GM06990 (cell line): ENCODE measurements at regions not wholly inside any gene's neighbourhood (a gene's known extent, or its start where the extent isn't known, plus 50 kb on each side); places are given as distances from the start of the nearest gene placed in this dataset.

Experiments used
- DNase-seq: peaks from one replicate; pipeline ENCODE4 v3.0.0-alpha.2; 2011; ENCODE audit not compliant: insufficient read length; ENCODE audit errors: extremely low read depth
- H3K27me3 ChIP-seq: replicated peaks from 2 replicates; pipeline ENCODE4 v1.6.0; 2011; ENCODE audit warnings: low read length; ENCODE audit not compliant: control insufficient read depth, insufficient read depth
- H3K36me3 ChIP-seq: 2 replicates; pipeline ENCODE4 v1.5.1; 2011; ENCODE audit warnings: low read length; ENCODE audit not compliant: control insufficient read depth, insufficient read depth
- H3K4me3 ChIP-seq: replicated peaks from 2 replicates; pipeline ENCODE4 v1.5.1; 2011; ENCODE audit warnings: low read depth, mild to moderate bottlenecking, control low read depth, low read length
- CTCF ChIP-seq: IDR thresholded peaks from 2 replicates; pipeline ENCODE4 v1.5.1; 2011; ENCODE audit warnings: low read length, control low read depth, mild to moderate bottlenecking, inconsistent platforms; ENCODE audit not compliant: insufficient read depth, poor library complexity, severe bottlenecking

- no peak for TF ChIP-seq CTCF
- Histone ChIP-seq H3K4me3 (no peak overlapping the region), H3K27me3 (no peaks in the 10 kb centered on the region), H3K36me3 (no peaks in the 10 kb centered on the region)
- no peak for DNase-seq
These were observed 173.5 kb upstream of the LRRN1 start for GRCh38 chr3:3625544-3626271.

GRCh38 chr3:3619815-3620214 lies 179.4 kb upstream of the LRRN1 start:
- Histone ChIP-seq H3K4me3 (no peak overlapping the region), H3K36me3 (no peaks in the 10 kb centered on the region), H3K27me3 (no peaks in the 10 kb centered on the region)
- DNase-seq, result no peak
- no peak for TF ChIP-seq CTCF

- Histone ChIP-seq H3K27me3 (no peaks in the 10 kb centered on the region), H3K4me3 (no peak overlapping the region), H3K36me3 (no peaks in the 10 kb centered on the region)
- no peak for TF ChIP-seq CTCF
- DNase-seq, result no peak
These were observed 180.6 kb upstream of the LRRN1 start for GRCh38 chr3:3618623-3619022.

- TF ChIP-seq CTCF, result no peak
- Histone ChIP-seq H3K4me3 (no peak overlapping the region), H3K27me3 (no peaks in the 10 kb centered on the region), H3K36me3 (no peaks in the 10 kb centered on the region)
- no peak for DNase-seq
These were observed 183.7 kb upstream of the LRRN1 start for GRCh38 chr3:3615533-3615932.

GRCh38 chr3:3610581-3611298 lies 188.5 kb upstream of the LRRN1 start:
- no peak for DNase-seq
- Histone ChIP-seq H3K4me3 (no peak overlapping the region), H3K36me3 (no peaks in the 10 kb centered on the region), H3K27me3 (no peaks in the 10 kb centered on the region)
- no peak for TF ChIP-seq CTCF
